Endodermal cell (in vitro differentiated cells): ENCODE measurements at regions not wholly inside any gene's neighbourhood (a gene's known extent, or its start where the extent isn't known, plus 50 kb on each side); places are given as distances from the start of the nearest gene placed in this dataset.

Experiments
- DNase-seq: peaks from one replicate; pipeline ENCODE4 v3.0.0-alpha.2; 2017
- H3K27ac ChIP-seq: 2 replicates; pipeline ENCODE4 v1.5.1; 2013; ENCODE audit warnings: mild to moderate bottlenecking, low read depth, low read length, moderate library complexity
- H3K27me3 ChIP-seq: 2 replicates; pipeline ENCODE4 v1.6.1; 2013; ENCODE audit warnings: mild to moderate bottlenecking, low read length, moderate library complexity; ENCODE audit not compliant: insufficient read depth, control insufficient read depth, poor library complexity, severe bottlenecking
- H3K36me3 ChIP-seq: 2 replicates; pipeline ENCODE4 v1.7.0; 2013; ENCODE audit warnings: mild to moderate bottlenecking, low read length, moderate library complexity; ENCODE audit not compliant: control insufficient read depth, insufficient read depth
- H3K4me1 ChIP-seq: one replicate; pipeline ENCODE4 v1.7.0; 2013; ENCODE audit warnings: low read length; ENCODE audit not compliant: control insufficient read depth, insufficient read depth
- H3K4me3 ChIP-seq: 2 replicates; pipeline ENCODE4 v1.5.1; 2013; ENCODE audit warnings: mild to moderate bottlenecking, low read length, moderate library complexity
- H3K9ac ChIP-seq: 2 replicates; pipeline ENCODE4 v1.6.1; 2013; ENCODE audit warnings: mild to moderate bottlenecking, low read length, moderate library complexity; ENCODE audit not compliant: poor library complexity, severe bottlenecking; ENCODE audit errors: extremely low read depth
- H3K9me3 ChIP-seq: 2 replicates; pipeline ENCODE4 v1.6.1; 2013; ENCODE audit warnings: mild to moderate bottlenecking, low read length, moderate library complexity; ENCODE audit not compliant: control insufficient read depth
- H3K27ac Mint-ChIP-seq: 2 replicates; pipeline ENCODE4 v1.8.0; 2020; ENCODE audit warnings: mixed read lengths
- H3K27me3 Mint-ChIP-seq: 2 replicates; pipeline ENCODE4 v1.8.0; 2021; ENCODE audit warnings: mild to moderate bottlenecking, mixed read lengths; ENCODE audit not compliant: insufficient read depth
- H3K36me3 Mint-ChIP-seq: 2 replicates; pipeline ENCODE4 v1.8.0; 2020; ENCODE audit warnings: low read depth, mixed read lengths
- H3K4me1 Mint-ChIP-seq: 2 replicates; pipeline ENCODE4 v1.8.0; 2020; ENCODE audit warnings: mixed read lengths
- H3K4me3 Mint-ChIP-seq: 2 replicates; pipeline ENCODE4 v1.8.0; 2020; ENCODE audit warnings: mild to moderate bottlenecking, moderate library complexity, mixed read lengths
- H3K9me3 Mint-ChIP-seq: 2 replicates; pipeline ENCODE4 v1.8.0; 2020; ENCODE audit warnings: mild to moderate bottlenecking, mixed read lengths
- WGBS, 2 experiments: methylation state at CpG; one replicate each; pipeline versions ENCODE4 v1.1.5 to v1.1.7; 2013; ENCODE audit warnings: missing lambda C conversion rate in 2 of 2, mixed read lengths in 1 of 2; ENCODE audit not compliant: insufficient coverage in 1 of 2, insufficient read length in 1 of 2; 5-methylcytosine and 5-hydroxymethylcytosine counted together
- TF ChIP-seq, protein P1 (sequence below): fragments of 200-600 bp; sonication (generic); conservative IDR thresholded peaks from 2 replicates; pipeline ENCODE4 v1.5.0; 2021; ENCODE audit warnings: antibody characterized with exemption, mild to moderate bottlenecking

- 90% methylated on average over 4 to 5 of the region's 5 CpGs for WGBS, 2 experiments
- H3K36me3 ChIP-seq: no peaks in the 10 kb centered on the region
- no peak overlapping the region for H3K27ac ChIP-seq
- Mint-ChIP-seq H3K4me1 (peaks cover 36% of the 10 kb centered on the region), H3K9me3 (no peaks in the 10 kb centered on the region), H3K27ac (no peak overlapping the region), H3K36me3 (no peaks in the 10 kb centered on the region), H3K27me3 (no peaks in the 10 kb centered on the region), H3K4me3 (no peak overlapping the region)
- H3K9me3 ChIP-seq: no peaks in the 10 kb centered on the region
- H3K4me3 ChIP-seq: no peak overlapping the region
- no peaks in the 10 kb centered on the region for H3K27me3 ChIP-seq
- no peak for DNase-seq
- H3K9ac ChIP-seq: no peak overlapping the region
- H3K4me1 ChIP-seq: peaks cover 16% of the 10 kb centered on the region
- TF ChIP-seq, protein P1, sequence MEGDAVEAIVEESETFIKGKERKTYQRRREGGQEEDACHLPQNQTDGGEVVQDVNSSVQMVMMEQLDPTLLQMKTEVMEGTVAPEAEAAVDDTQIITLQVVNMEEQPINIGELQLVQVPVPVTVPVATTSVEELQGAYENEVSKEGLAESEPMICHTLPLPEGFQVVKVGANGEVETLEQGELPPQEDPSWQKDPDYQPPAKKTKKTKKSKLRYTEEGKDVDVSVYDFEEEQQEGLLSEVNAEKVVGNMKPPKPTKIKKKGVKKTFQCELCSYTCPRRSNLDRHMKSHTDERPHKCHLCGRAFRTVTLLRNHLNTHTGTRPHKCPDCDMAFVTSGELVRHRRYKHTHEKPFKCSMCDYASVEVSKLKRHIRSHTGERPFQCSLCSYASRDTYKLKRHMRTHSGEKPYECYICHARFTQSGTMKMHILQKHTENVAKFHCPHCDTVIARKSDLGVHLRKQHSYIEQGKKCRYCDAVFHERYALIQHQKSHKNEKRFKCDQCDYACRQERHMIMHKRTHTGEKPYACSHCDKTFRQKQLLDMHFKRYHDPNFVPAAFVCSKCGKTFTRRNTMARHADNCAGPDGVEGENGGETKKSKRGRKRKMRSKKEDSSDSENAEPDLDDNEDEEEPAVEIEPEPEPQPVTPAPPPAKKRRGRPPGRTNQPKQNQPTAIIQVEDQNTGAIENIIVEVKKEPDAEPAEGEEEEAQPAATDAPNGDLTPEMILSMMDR: no peak
Measured at GRCh38 chr5:82855893-82856550, 221.2 kb downstream of the TMEM167A start.

DNA sequence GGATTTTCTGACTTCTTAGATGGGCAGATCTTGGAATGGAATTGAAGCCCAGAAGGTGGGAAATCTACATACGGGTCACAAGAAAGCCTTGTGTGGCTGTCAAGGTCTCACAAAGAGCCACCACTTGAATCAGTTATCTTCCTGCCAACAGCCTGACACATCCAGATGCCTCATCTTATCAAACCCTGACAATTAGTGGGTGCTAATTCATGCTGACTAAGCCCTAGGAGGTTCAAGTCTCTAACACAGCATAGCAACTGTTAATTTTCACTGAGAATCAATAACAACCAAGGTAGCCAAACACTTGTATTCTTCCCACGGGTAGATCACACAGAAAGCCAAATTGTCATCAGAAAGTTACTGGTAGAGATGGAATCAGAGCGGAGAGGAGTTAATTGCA lies 222.2 kb downstream of the TMEM167A start:
- Mint-ChIP-seq H3K36me3 (no peaks in the 10 kb centered on the region), H3K4me3 (no peak overlapping the region), H3K27ac (peak overlapping the region; percentile 59), H3K9me3 (no peaks in the 10 kb centered on the region), H3K27me3 (no peaks in the 10 kb centered on the region), H3K4me1 (peaks cover 44% of the 10 kb centered on the region)
- no peaks in the 10 kb centered on the region for H3K36me3 ChIP-seq
- TF ChIP-seq, protein P1: no peak
- H3K9ac ChIP-seq: no peak overlapping the region
- DNase-seq: peak; percentile 55
- no peaks in the 10 kb centered on the region for H3K9me3 ChIP-seq
- whole genome bisulfite sequencing, 2 experiments: 62 to 83% methylated on average over 3 of the region's 3 CpGs
- H3K4me3 ChIP-seq: no peak overlapping the region
- H3K4me1 ChIP-seq: peaks cover 17% of the 10 kb centered on the region
- no peaks in the 10 kb centered on the region for H3K27me3 ChIP-seq
- no peak overlapping the region for H3K27ac ChIP-seq

- Histone ChIP-seq H3K9ac (no peak overlapping the region), H3K4me3 (no peak overlapping the region), H3K9me3 (peaks cover 9% of the 10 kb centered on the region), H3K27me3 (no peaks in the 10 kb centered on the region), H3K27ac (no peak overlapping the region), H3K36me3 (no peaks in the 10 kb centered on the region), H3K4me1 (peaks cover 19% of the 10 kb centered on the region)
- TF ChIP-seq, protein P1: no peak
- no peak overlapping the region for H3K27ac Mint-ChIP-seq
- peaks cover 10% of the 10 kb centered on the region for H3K9me3 Mint-ChIP-seq
- WGBS, 2 experiments: 88 to 100% methylated on average over 1 to 3 of the region's 3 CpGs
- DNase-seq: no peak
- H3K36me3 Mint-ChIP-seq: peaks cover 2% of the 10 kb centered on the region
- H3K4me3 Mint-ChIP-seq: no peak overlapping the region
- no peaks in the 10 kb centered on the region for H3K27me3 Mint-ChIP-seq
- H3K4me1 Mint-ChIP-seq: peaks cover 47% of the 10 kb centered on the region
Measured at GRCh38 chr5:82851471-82851870, 225.7 kb downstream of the TMEM167A start.
